ENCODE measurements at regions not wholly inside any gene's neighbourhood (a gene's known extent, or its start where the extent isn't known, plus 50 kb on each side); places are given as distances from the start of the nearest gene placed in this dataset.

DNA sequence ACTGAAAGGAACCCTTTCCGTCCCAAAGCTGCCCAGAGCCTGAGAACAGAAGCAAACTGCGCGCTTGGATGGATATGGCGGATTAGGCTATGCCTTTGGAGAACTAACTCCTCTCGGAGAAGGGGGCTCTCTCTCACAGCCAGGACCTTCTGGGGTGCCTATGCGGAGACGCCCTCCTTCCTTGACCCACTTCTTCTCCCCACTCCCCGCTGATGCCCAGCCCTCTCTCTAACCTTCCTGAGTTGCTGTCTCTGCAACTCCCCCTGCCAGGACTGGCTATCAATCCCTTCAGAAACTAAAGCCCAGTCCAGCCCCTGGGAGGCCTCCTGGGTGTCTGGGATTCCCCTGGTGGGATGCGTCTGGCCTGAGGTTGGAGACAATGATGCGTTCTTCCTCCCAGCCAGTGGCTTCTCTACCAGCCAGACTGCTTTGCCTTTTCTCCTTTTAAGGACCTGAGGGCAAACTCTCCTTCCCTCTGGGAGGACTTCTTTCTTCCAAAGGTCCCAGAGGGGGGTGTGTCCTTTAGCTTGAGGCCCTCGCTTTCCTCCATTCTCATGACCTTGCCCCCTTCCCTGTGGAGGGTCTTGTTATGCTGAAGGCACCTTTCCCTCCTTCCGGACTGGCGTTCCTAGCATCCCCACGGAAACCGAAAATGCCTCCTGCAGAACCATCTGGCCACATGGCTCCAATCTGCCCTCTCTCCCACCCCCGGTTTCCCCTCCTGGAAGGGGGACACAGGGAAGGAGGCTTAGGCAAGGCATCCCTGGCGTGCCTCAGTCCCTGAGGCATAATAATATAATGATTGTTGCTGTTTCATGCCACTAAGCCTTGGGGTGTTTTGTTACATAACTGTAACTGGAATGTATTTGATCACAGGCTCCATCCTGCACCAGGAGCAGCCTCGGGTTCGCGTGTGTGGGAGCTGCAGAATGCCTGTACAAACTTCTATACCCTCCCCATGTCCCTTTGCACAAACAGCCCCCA, 63.4 kb upstream of the C15orf39 start:
- Histone ChIP-seq H3K4me3 (ENCODE audit: low read depth, low read length) (no peak overlapping the region), H3K36me3 (replicated peaks) (no peaks in the 10 kb centered on the region), H3K27ac (peak overlapping the region; percentile 44), H3K27me3 (replicated peaks) (no peaks in the 10 kb centered on the region)
- in situ Hi-C loops (cut with HindIII; ENCODE audit: low pct_ligation_motif_present, low sequenced_read_pairs) = no loop called here
- peak; percentile 64 for DNase-seq
- TF ChIP-seq, protein P1, sequence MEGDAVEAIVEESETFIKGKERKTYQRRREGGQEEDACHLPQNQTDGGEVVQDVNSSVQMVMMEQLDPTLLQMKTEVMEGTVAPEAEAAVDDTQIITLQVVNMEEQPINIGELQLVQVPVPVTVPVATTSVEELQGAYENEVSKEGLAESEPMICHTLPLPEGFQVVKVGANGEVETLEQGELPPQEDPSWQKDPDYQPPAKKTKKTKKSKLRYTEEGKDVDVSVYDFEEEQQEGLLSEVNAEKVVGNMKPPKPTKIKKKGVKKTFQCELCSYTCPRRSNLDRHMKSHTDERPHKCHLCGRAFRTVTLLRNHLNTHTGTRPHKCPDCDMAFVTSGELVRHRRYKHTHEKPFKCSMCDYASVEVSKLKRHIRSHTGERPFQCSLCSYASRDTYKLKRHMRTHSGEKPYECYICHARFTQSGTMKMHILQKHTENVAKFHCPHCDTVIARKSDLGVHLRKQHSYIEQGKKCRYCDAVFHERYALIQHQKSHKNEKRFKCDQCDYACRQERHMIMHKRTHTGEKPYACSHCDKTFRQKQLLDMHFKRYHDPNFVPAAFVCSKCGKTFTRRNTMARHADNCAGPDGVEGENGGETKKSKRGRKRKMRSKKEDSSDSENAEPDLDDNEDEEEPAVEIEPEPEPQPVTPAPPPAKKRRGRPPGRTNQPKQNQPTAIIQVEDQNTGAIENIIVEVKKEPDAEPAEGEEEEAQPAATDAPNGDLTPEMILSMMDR (IDR thresholded peaks at IDR 0.05; ENCODE audit: low read depth, low read length, missing control alignments) = no peak

DNA sequence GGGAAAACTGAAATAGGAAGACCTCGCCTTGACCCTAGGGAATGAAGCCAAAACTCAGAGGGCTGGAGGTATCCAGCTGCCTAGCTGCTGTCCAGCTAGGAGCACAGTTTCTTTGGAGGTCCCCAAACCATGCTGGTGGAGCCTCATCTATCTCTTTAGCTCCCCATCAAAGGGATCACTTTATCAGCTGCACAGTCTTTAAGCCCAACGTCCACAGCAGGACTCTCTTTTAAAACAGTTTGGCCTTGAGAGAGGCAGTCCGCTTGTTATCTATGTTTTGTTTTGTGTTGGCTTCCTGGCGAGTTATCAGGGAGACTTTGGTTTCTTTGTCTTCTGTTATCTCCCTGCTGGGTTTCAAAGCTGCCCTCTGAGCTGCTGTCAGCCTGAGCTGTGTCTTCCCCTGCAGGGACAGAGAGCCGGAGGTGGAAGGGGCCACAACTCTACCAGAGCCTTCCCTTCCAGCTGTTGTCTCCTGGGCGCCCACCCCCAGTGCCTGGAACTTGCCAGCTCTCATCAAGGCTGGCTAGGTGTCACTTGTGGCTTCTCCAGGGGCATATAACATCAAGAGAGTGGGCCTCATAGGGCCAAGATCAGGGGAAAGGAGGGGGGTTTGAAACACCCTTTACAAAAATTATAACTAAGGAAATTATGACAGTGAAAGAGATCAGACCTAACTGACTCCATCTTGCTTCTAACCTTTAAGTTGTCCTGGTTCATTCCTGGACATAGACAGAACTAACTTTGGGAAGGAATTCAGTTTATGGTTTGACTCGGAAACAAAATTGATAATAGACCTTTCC, 61.4 kb upstream of the C15orf39 start:
- in situ Hi-C loops (cut with HindIII; ENCODE audit: low pct_ligation_motif_present, low sequenced_read_pairs) = no loop called here
- Histone ChIP-seq H3K27me3 (replicated peaks) (no peaks in the 10 kb centered on the region), H3K36me3 (replicated peaks) (no peaks in the 10 kb centered on the region), H3K27ac (no peak overlapping the region), H3K4me3 (ENCODE audit: low read depth, low read length) (no peak overlapping the region)
- no peak for DNase-seq
- TF ChIP-seq, protein P1 (IDR thresholded peaks at IDR 0.05; ENCODE audit: low read depth, low read length, missing control alignments) = no peak

DNA sequence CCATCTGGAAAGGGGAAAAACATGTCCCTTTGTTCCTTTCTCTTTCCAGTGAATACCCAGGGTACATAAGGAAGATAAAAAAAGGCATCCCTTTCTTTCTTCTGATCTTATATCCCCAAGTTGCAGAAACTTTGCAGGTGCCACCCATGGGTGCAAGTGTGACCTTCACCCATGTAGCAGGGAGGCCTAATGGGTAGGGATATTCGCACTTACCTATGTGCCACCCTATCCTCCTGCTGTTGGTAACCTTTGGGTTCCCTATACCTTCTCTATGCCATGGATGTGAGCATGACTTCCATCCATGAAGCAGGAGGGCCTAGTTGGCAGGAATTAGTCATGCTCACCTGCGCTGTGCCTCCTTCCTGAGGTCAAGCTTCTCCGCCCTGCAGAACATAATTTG, 59.2 kb upstream of the C15orf39 start:
- in situ Hi-C loops (cut with HindIII; ENCODE audit: low pct_ligation_motif_present, low sequenced_read_pairs) = no loop called here
- H3K27me3 ChIP-seq (replicated peaks) = no peaks in the 10 kb centered on the region

DNA sequence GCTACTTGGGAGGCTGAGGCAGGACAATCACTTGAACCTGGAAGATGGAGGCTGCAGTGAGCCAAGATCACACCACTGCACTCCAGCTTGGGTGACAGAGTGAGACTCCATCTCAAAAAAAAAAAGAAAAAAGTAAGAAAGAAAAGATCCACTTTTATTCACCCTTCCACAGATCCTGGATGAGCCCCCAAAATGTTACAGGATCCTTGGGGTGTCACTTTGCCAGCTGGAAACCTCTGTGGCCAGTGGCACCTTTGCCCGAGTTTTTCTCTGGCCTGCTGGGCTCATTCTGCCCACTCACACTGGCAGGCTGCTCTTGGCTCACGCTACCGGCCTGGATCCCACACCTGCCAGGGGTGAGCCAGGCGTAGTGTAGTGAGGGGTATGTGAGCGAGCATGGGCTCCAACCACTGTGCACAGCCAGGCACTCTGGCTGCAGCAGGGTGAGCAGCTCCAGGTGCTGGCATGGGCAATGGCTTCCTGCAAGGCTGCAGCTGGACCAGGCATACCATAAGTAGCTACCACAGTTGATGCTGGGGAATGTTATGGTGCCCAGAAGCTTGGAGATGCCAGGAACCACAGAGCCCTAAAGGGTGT, 57.8 kb upstream of the C15orf39 start:
- Histone ChIP-seq H3K27ac (no peak overlapping the region), H3K27me3 (replicated peaks) (no peaks in the 10 kb centered on the region), H3K4me3 (ENCODE audit: low read depth, low read length) (no peak overlapping the region), H3K36me3 (replicated peaks) (no peaks in the 10 kb centered on the region)
- TF ChIP-seq, protein P1 (IDR thresholded peaks at IDR 0.05; ENCODE audit: low read depth, low read length, missing control alignments) = no peak
- in situ Hi-C loops (cut with HindIII; ENCODE audit: low pct_ligation_motif_present, low sequenced_read_pairs) = no loop called here
- no peak for DNase-seq

More for the DNA sequence above, 59.2 kb upstream of the C15orf39 start:
- Histone ChIP-seq H3K36me3 (replicated peaks) (no peaks in the 10 kb centered on the region), H3K4me3 (ENCODE audit: low read depth, low read length) (no peak overlapping the region), H3K27ac (no peak overlapping the region)
- TF ChIP-seq, protein P1 (IDR thresholded peaks at IDR 0.05; ENCODE audit: low read depth, low read length, missing control alignments) = no peak
- DNase-seq = no peak

DNA sequence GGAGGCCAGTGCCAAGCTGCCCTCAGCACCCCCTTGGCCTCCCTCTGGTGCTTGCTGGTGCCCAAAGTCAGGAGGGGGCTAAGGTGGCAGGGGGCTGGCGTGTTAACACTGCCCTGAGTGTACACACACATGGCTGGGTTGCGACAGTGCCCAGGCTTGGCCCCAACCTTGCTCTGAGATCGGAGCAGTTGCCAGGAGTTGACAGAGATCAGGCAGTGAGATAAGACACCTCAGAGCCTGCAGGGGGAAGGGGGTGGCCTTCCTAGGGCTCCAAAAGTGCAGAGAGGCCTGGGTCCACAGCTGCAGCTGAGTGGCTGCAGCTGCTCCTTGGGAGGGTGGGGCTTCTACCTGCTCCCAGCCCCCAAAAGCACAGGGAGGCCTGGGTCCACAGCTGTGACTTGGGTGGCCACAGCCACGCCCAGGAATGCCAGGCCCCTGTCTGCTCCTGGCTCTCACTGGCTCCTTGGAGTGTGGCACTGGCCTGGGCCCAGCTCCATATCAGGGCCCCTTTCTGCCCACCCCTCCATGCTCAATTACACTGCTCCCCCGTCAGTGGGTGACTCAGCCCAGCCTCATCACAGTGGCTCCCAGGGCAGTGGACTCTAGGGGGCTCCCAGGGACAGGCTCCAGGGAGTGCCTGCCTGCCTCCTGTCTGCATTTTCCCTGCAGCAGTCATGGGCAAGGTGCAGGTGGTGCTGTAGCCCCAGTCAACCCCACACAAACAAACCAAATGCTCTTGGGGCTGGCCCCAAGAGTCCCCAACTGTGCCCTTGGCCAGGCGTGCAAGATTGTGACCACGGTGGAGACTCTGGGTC, 56.4 kb upstream of the C15orf39 start:
- DNase-seq = no peak
- in situ Hi-C loops (cut with HindIII; ENCODE audit: low pct_ligation_motif_present, low sequenced_read_pairs) = no loop called here

More for the DNA sequence above, 56.4 kb upstream of the C15orf39 start:
- no peak overlapping the region for H3K27ac ChIP-seq
- no peaks in the 10 kb centered on the region for H3K36me3 ChIP-seq (replicated peaks)
- TF ChIP-seq, protein P1 (IDR thresholded peaks at IDR 0.05; ENCODE audit: low read depth, low read length, missing control alignments) = no peak
- H3K27me3 ChIP-seq (replicated peaks) = no peaks in the 10 kb centered on the region
- no peak overlapping the region for H3K4me3 ChIP-seq (ENCODE audit: low read depth, low read length)
